ENCODE measurements at regions not wholly inside any gene's neighbourhood (a gene's known extent, or its start where the extent isn't known, plus 50 kb on each side); places are given as distances from the start of the nearest gene placed in this dataset.

GRCh38 chr5:38706376-38706775 lies 139.4 kb upstream of the OSMR start:
- Histone ChIP-seq H3K27ac (peak overlapping the region in 1 of 2 donors; percentile 30), H3K36me3 (no peaks in the 10 kb centered on the region), H3K4me1 (no peaks in the 10 kb centered on the region), H3K27me3 (no peaks in the 10 kb centered on the region), H3K4me3 (no peak overlapping the region), H3K9me3 (no peaks in the 10 kb centered on the region)
- DNase-seq (ENCODE audit: low spot score in 2 of 2): no peak
- no peak for TF ChIP-seq POLR2AphosphoS5 (IDR thresholded peaks at IDR 0.05)
- no peak for TF ChIP-seq CTCF (IDR thresholded peaks at IDR 0.05)
- TF ChIP-seq POLR2A (IDR thresholded peaks at IDR 0.05): no peak
- intact Hi-C loops (cut with DNase I; ENCODE audit: low total_unique reads): no loop called here

- intact Hi-C loops (cut with DNase I; ENCODE audit: low total_unique reads): no loop called here
- Histone ChIP-seq H3K9me3 (no peaks in the 10 kb centered on the region), H3K4me3 (no peak overlapping the region), H3K4me1 (no peaks in the 10 kb centered on the region), H3K27ac (peak overlapping the region in 1 of 2 donors; percentile 30), H3K27me3 (no peaks in the 10 kb centered on the region), H3K36me3 (no peaks in the 10 kb centered on the region)
- no peak for DNase-seq (ENCODE audit: low spot score in 2 of 2)
- TF ChIP-seq POLR2AphosphoS5 (IDR thresholded peaks at IDR 0.05): no peak
- no peak for TF ChIP-seq CTCF (IDR thresholded peaks at IDR 0.05)
- no peak for TF ChIP-seq POLR2A (IDR thresholded peaks at IDR 0.05)
These were observed 138.2 kb upstream of the OSMR start for GRCh38 chr5:38707352-38708210.

GRCh38 chr5:38709678-38710306 lies 136.0 kb upstream of the OSMR start:
- Histone ChIP-seq H3K27me3 (no peaks in the 10 kb centered on the region), H3K27ac (no peak overlapping the region), H3K4me3 (no peak overlapping the region), H3K9me3 (no peaks in the 10 kb centered on the region), H3K4me1 (no peaks in the 10 kb centered on the region), H3K36me3 (no peaks in the 10 kb centered on the region)
- no peak for DNase-seq (ENCODE audit: low spot score in 2 of 2)
- TF ChIP-seq POLR2AphosphoS5 (IDR thresholded peaks at IDR 0.05): no peak
- TF ChIP-seq CTCF (IDR thresholded peaks at IDR 0.05): no peak
- no peak for TF ChIP-seq POLR2A (IDR thresholded peaks at IDR 0.05)
- intact Hi-C loops (cut with DNase I; ENCODE audit: low total_unique reads): no loop called here

- H3K36me3 ChIP-seq: no peaks in the 10 kb centered on the region
- no peaks in the 10 kb centered on the region for H3K4me1 ChIP-seq
- H3K4me3 ChIP-seq: no peak overlapping the region
- no peak for TF ChIP-seq POLR2AphosphoS5 (IDR thresholded peaks at IDR 0.05)
- H3K27me3 ChIP-seq: no peaks in the 10 kb centered on the region
- intact Hi-C loops (cut with DNase I; ENCODE audit: low total_unique reads): no loop called here
- DNase-seq (ENCODE audit: low spot score in 2 of 2): no peak
- no peak overlapping the region for H3K27ac ChIP-seq
- no peaks in the 10 kb centered on the region for H3K9me3 ChIP-seq
These were observed 135.2 kb upstream of the OSMR start for GRCh38 chr5:38710627-38711026.

- Histone ChIP-seq H3K27me3 (no peaks in the 10 kb centered on the region), H3K36me3 (no peaks in the 10 kb centered on the region), H3K9me3 (no peaks in the 10 kb centered on the region), H3K4me1 (no peaks in the 10 kb centered on the region), H3K4me3 (no peak overlapping the region), H3K27ac (no peak overlapping the region)
- no peak for DNase-seq (ENCODE audit: low spot score in 2 of 2)
- TF ChIP-seq POLR2AphosphoS5 (IDR thresholded peaks at IDR 0.05) (no peak), POLR2A (IDR thresholded peaks at IDR 0.05) (no peak), CTCF (IDR thresholded peaks at IDR 0.05) (no peak)
- intact Hi-C loops (cut with DNase I; ENCODE audit: low total_unique reads): no loop called here
These were observed 133.4 kb upstream of the OSMR start for GRCh38 chr5:38712391-38712790.

Measured in breast epithelium (tissue), 4 donors.